WTC11 (cell line): ENCODE measurements at regions not wholly inside any gene's neighbourhood (a gene's known extent, or its start where the extent isn't known, plus 50 kb on each side); places are given as distances from the start of the nearest gene placed in this dataset.

Experiments used
- ATAC-seq: fragments of 200-7000 bp; cut with Tn5 transposase; 2 replicates; pipeline ENCODE4 v1.10.0; 2021; ENCODE audit warnings: mild to moderate bottlenecking, moderate library complexity
- CTCF ChIA-PET: fragments of 300-600 bp; sonication (Branson Sonifier 250); formaldehyde crosslinking; loops from one replicate; lab custom pipeline; 2021; ENCODE audit warnings: antibody characterized with exemption; lab: Charles Lee
- POLR2A ChIA-PET: fragments of 350-600 bp; sonication (Branson Sonifier 250); formaldehyde crosslinking; loops from one replicate; lab custom pipeline; 2021; ENCODE audit warnings: antibody characterized with exemption; lab: Charles Lee
- DNase-seq: peaks from one replicate; pipeline ENCODE4 v3.0.0; 2021; ENCODE audit warnings: low spot score
- H3K27ac Mint-ChIP-seq: 2 replicates; pipeline ENCODE4 v1.8.0; 2021; ENCODE audit warnings: mixed read lengths
- H3K27me3 Mint-ChIP-seq: 2 replicates; pipeline ENCODE4 v1.8.0; 2021; ENCODE audit warnings: low read depth, mild to moderate bottlenecking, moderate library complexity, mixed read lengths
- H3K36me3 Mint-ChIP-seq: 2 replicates; pipeline ENCODE4 v1.8.0; 2021; ENCODE audit warnings: mixed read lengths
- H3K4me1 Mint-ChIP-seq: 2 replicates; pipeline ENCODE4 v1.8.0; 2022; ENCODE audit warnings: mixed read lengths
- H3K4me3 Mint-ChIP-seq: 2 replicates; pipeline ENCODE4 v1.8.0; 2021; ENCODE audit warnings: mild to moderate bottlenecking, moderate library complexity, mixed read lengths
- H3K9me3 Mint-ChIP-seq: 2 replicates; pipeline ENCODE4 v1.8.0; 2021; ENCODE audit warnings: mixed read lengths
- ATF3 ChIP-seq: sonication (generic); formaldehyde crosslinking; conservative IDR thresholded peaks from 2 replicates; pipeline ENCODE4 v1.8.1; 2022; ENCODE audit warnings: mild to moderate bottlenecking, missing genetic modification reagents
- ATF6 ChIP-seq: sonication (generic); formaldehyde crosslinking; IDR thresholded peaks from 2 replicates; pipeline ENCODE4 v1.8.1; 2023; ENCODE audit warnings: mild to moderate bottlenecking, missing genetic modification reagents
- FOXP1 ChIP-seq: sonication (generic); formaldehyde crosslinking; IDR thresholded peaks from 2 replicates; pipeline ENCODE4 v1.8.0; 2022; ENCODE audit warnings: missing genetic modification reagents, mild to moderate bottlenecking, moderate library complexity, borderline replicate concordance
- GABPB1 ChIP-seq: sonication (generic); formaldehyde crosslinking; IDR thresholded peaks from 2 replicates; pipeline ENCODE4 v1.8.1; 2023; ENCODE audit warnings: mild to moderate bottlenecking, missing genetic modification reagents
- GRHL2 ChIP-seq: fragments of 250-450 bp; sonication (Bioruptor Pico); IDR thresholded peaks from 2 replicates; pipeline ENCODE4 v1.8.0; 2022; ENCODE audit warnings: mild to moderate bottlenecking, moderate library complexity; ENCODE audit not compliant: insufficient replicate concordance, severe bottlenecking
- GTF2I ChIP-seq: fragments of 250-450 bp; sonication (Bioruptor Pico); conservative IDR thresholded peaks from 2 replicates; pipeline ENCODE4 v1.4.0; 2021; ENCODE audit warnings: mild to moderate bottlenecking
- NFYB ChIP-seq: sonication (generic); formaldehyde crosslinking; conservative IDR thresholded peaks from 2 replicates; pipeline ENCODE4 v1.8.0; 2022; ENCODE audit warnings: low read depth, missing genetic modification reagents
- NR1H2 ChIP-seq: sonication (generic); formaldehyde crosslinking; IDR thresholded peaks from 2 replicates; pipeline ENCODE4 v1.9.0; 2021; ENCODE audit warnings: mild to moderate bottlenecking, moderate library complexity, missing genetic modification reagents
- RORB ChIP-seq: fragments of 250-450 bp; sonication (Bioruptor Pico); IDR thresholded peaks from 2 replicates; pipeline ENCODE4 v1.9.0; 2021; ENCODE audit warnings: mild to moderate bottlenecking
- SMAD4 ChIP-seq: sonication (generic); formaldehyde crosslinking; IDR thresholded peaks from 2 replicates; pipeline ENCODE4 v1.8.0; 2022; ENCODE audit warnings: mild to moderate bottlenecking, missing genetic modification reagents
- SOX15 ChIP-seq: fragments of 250-450 bp; sonication (Bioruptor Pico); IDR thresholded peaks from 2 replicates; pipeline ENCODE4 v1.9.0; 2021; ENCODE audit warnings: mild to moderate bottlenecking
- USF2 ChIP-seq: sonication (generic); formaldehyde crosslinking; IDR thresholded peaks from 2 replicates; pipeline ENCODE4 v1.8.1; 2023; ENCODE audit warnings: mild to moderate bottlenecking, missing genetic modification reagents, moderate library complexity
- ZBTB21 ChIP-seq: sonication (generic); formaldehyde crosslinking; IDR thresholded peaks from 2 replicates; pipeline ENCODE4 v1.8.1; 2023; ENCODE audit warnings: mild to moderate bottlenecking, missing genetic modification reagents, borderline replicate concordance
- ZNF121 ChIP-seq: sonication (generic); formaldehyde crosslinking; IDR thresholded peaks from 2 replicates; pipeline ENCODE4 v1.8.0; 2023; ENCODE audit warnings: missing genetic modification reagents
- ZNF138 ChIP-seq: sonication (generic); formaldehyde crosslinking; conservative IDR thresholded peaks from 2 replicates; pipeline ENCODE4 v1.8.1; 2022; ENCODE audit warnings: mild to moderate bottlenecking, moderate library complexity, missing genetic modification reagents
- ZNF317 ChIP-seq: sonication (generic); formaldehyde crosslinking; IDR thresholded peaks from 2 replicates; pipeline ENCODE4 v1.8.1; 2023; ENCODE audit warnings: low read depth, mild to moderate bottlenecking, moderate library complexity, missing genetic modification reagents, borderline replicate concordance
- TF ChIP-seq, protein P1 (sequence below): sonication (generic); formaldehyde crosslinking; IDR thresholded peaks from 2 replicates; pipeline ENCODE4 v1.8.1; 2022; ENCODE audit warnings: low read depth, missing genetic modification reagents, borderline replicate concordance
- TF ChIP-seq, protein P2 (sequence below): sonication (generic); formaldehyde crosslinking; IDR thresholded peaks from 2 replicates; pipeline ENCODE4 v1.8.1; 2023; ENCODE audit warnings: mild to moderate bottlenecking, missing genetic modification reagents, borderline replicate concordance
- TF ChIP-seq, protein P3 (sequence below): sonication (generic); formaldehyde crosslinking; IDR thresholded peaks from 2 replicates; pipeline ENCODE4 v1.8.0; 2022; ENCODE audit warnings: mild to moderate bottlenecking, missing genetic modification reagents
- TF ChIP-seq, protein P4 (sequence below): sonication (generic); formaldehyde crosslinking; IDR thresholded peaks from 2 replicates; pipeline ENCODE4 v1.8.0; 2023; ENCODE audit warnings: missing genetic modification reagents, mild to moderate bottlenecking, borderline replicate concordance

DNA sequence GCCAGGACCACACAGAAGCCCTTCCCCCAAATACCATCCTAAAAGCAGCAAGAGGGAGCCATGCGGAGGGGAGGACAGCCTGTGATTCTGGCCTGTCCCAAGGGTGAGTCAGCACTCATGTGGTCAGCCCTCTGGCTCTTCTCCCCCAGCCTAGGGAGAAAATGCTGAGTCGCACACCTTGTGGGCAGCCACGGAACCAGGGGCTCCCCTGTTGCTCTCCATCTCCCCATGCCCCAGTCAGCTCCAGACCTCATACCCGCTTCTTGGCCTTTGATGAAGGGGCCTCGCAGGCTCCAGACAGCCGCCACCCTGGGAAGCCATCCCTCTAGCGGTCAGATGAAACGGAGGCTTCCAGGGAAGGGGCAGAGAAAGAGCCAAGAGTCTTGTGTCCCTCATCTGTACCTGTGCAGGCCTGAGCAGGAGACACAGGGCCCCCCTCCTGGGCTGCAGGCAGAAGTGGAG is 181.3 kb upstream of the SIX2 start (continued):
- TF ChIP-seq, protein P1, sequence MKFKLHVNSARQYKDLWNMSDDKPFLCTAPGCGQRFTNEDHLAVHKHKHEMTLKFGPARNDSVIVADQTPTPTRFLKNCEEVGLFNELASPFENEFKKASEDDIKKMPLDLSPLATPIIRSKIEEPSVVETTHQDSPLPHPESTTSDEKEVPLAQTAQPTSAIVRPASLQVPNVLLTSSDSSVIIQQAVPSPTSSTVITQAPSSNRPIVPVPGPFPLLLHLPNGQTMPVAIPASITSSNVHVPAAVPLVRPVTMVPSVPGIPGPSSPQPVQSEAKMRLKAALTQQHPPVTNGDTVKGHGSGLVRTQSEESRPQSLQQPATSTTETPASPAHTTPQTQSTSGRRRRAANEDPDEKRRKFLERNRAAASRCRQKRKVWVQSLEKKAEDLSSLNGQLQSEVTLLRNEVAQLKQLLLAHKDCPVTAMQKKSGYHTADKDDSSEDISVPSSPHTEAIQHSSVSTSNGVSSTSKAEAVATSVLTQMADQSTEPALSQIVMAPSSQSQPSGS (CRISPR knock-in tag): no peak
- TF ChIP-seq SOX15 (CRISPR knock-in tag) (no peak), FOXP1 (CRISPR knock-in tag) (no peak), ATF6 (CRISPR knock-in tag) (no peak), ZBTB21 (CRISPR knock-in tag) (no peak)

DNA sequence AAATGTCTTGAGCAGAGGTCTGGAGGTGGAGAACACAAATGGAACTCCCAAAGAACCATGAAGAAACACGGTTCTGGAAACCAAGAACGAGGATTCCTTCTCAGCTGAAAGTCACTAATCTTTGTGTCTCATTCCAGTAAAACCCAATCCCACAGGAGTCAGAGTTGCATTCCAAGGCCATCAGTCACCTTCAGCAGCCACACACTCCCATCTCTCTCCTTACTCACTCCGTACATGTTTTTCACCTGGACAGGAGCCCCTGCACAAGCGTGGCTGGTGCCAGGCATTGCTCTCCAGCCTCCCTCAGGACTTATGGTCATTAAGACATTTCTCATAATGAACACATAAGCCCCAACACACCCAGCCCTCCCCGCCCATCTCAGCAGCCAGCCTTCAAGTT is 175.4 kb upstream of the SIX2 start:
- DNase-seq (no peak), ATAC-seq (no peak)
- H3K4me3 Mint-ChIP-seq: no peak overlapping the region
- H3K9me3 Mint-ChIP-seq: no peaks in the 10 kb centered on the region
- ChIA-PET POLR2A (no interaction called here), CTCF (no interaction called here)
- H3K27ac Mint-ChIP-seq: no peak overlapping the region
- 0 out of 2 replicates have a peak, but pooled peaks cover 2% of the 10 kb centered on the region for H3K4me1 Mint-ChIP-seq
- no peaks in the 10 kb centered on the region for H3K36me3 Mint-ChIP-seq
- TF ChIP-seq, protein P2, sequence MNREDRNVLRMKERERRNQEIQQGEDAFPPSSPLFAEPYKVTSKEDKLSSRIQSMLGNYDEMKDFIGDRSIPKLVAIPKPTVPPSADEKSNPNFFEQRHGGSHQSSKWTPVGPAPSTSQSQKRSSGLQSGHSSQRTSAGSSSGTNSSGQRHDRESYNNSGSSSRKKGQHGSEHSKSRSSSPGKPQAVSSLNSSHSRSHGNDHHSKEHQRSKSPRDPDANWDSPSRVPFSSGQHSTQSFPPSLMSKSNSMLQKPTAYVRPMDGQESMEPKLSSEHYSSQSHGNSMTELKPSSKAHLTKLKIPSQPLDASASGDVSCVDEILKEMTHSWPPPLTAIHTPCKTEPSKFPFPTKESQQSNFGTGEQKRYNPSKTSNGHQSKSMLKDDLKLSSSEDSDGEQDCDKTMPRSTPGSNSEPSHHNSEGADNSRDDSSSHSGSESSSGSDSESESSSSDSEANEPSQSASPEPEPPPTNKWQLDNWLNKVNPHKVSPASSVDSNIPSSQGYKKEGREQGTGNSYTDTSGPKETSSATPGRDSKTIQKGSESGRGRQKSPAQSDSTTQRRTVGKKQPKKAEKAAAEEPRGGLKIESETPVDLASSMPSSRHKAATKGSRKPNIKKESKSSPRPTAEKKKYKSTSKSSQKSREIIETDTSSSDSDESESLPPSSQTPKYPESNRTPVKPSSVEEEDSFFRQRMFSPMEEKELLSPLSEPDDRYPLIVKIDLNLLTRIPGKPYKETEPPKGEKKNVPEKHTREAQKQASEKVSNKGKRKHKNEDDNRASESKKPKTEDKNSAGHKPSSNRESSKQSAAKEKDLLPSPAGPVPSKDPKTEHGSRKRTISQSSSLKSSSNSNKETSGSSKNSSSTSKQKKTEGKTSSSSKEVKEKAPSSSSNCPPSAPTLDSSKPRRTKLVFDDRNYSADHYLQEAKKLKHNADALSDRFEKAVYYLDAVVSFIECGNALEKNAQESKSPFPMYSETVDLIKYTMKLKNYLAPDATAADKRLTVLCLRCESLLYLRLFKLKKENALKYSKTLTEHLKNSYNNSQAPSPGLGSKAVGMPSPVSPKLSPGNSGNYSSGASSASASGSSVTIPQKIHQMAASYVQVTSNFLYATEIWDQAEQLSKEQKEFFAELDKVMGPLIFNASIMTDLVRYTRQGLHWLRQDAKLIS: no peak
- TF ChIP-seq ZNF121 (CRISPR knock-in tag) (no peak), GTF2I (CRISPR knock-in tag) (no peak), SMAD4 (no peak), ZNF317 (CRISPR knock-in tag) (no peak), USF2 (CRISPR knock-in tag) (no peak), ATF3 (CRISPR knock-in tag) (no peak), NR1H2 (CRISPR knock-in tag) (no peak), ZBTB21 (CRISPR knock-in tag) (no peak), RORB (CRISPR knock-in tag) (no peak), NFYB (no peak), GABPB1 (CRISPR knock-in tag) (no peak), GRHL2 (CRISPR knock-in tag) (no peak), ZNF138 (CRISPR knock-in tag) (no peak)
- TF ChIP-seq, protein P3, sequence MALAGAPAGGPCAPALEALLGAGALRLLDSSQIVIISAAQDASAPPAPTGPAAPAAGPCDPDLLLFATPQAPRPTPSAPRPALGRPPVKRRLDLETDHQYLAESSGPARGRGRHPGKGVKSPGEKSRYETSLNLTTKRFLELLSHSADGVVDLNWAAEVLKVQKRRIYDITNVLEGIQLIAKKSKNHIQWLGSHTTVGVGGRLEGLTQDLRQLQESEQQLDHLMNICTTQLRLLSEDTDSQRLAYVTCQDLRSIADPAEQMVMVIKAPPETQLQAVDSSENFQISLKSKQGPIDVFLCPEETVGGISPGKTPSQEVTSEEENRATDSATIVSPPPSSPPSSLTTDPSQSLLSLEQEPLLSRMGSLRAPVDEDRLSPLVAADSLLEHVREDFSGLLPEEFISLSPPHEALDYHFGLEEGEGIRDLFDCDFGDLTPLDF: no peak
- TF ChIP-seq, protein P4, sequence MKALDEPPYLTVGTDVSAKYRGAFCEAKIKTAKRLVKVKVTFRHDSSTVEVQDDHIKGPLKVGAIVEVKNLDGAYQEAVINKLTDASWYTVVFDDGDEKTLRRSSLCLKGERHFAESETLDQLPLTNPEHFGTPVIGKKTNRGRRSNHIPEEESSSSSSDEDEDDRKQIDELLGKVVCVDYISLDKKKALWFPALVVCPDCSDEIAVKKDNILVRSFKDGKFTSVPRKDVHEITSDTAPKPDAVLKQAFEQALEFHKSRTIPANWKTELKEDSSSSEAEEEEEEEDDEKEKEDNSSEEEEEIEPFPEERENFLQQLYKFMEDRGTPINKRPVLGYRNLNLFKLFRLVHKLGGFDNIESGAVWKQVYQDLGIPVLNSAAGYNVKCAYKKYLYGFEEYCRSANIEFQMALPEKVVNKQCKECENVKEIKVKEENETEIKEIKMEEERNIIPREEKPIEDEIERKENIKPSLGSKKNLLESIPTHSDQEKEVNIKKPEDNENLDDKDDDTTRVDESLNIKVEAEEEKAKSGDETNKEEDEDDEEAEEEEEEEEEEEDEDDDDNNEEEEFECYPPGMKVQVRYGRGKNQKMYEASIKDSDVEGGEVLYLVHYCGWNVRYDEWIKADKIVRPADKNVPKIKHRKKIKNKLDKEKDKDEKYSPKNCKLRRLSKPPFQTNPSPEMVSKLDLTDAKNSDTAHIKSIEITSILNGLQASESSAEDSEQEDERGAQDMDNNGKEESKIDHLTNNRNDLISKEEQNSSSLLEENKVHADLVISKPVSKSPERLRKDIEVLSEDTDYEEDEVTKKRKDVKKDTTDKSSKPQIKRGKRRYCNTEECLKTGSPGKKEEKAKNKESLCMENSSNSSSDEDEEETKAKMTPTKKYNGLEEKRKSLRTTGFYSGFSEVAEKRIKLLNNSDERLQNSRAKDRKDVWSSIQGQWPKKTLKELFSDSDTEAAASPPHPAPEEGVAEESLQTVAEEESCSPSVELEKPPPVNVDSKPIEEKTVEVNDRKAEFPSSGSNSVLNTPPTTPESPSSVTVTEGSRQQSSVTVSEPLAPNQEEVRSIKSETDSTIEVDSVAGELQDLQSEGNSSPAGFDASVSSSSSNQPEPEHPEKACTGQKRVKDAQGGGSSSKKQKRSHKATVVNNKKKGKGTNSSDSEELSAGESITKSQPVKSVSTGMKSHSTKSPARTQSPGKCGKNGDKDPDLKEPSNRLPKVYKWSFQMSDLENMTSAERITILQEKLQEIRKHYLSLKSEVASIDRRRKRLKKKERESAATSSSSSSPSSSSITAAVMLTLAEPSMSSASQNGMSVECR (CRISPR knock-in tag): no peak
- H3K27me3 Mint-ChIP-seq: no peaks in the 10 kb centered on the region; the same call in 1 of the 2 replicates
